Calu3 (cell line): ENCODE measurements at regions not wholly inside any gene's neighbourhood (a gene's known extent, or its start where the extent isn't known, plus 50 kb on each side); places are given as distances from the start of the nearest gene placed in this dataset.
A peak's percentile ranks its signal among the peaks of the same experiment; 100 is the strongest.

Experiments
- BruUV-seq: library from RNA; stranded (reverse); fragments of 400-500 nt; replicated peaks from 2 replicates; lab custom pipeline; 2021; lab: Mats Ljungman, UMichigan
- CTCF ChIA-PET: fragments of 300-600 bp; sonication (Branson Sonifier 250); formaldehyde crosslinking; loops from one replicate; lab custom pipeline; 2022; ENCODE audit warnings: antibody characterized with exemption; lab: Charles Lee
- DNase-seq: peaks from one replicate; pipeline ENCODE4 v3.0.0; 2022
- H3K27ac Mint-ChIP-seq: one replicate; pipeline ENCODE4 v1.8.0; 2022; ENCODE audit warnings: mixed read lengths; ENCODE audit not compliant: unreplicated experiment
- H3K27me3 Mint-ChIP-seq: one replicate; pipeline ENCODE4 v1.8.0; 2022; ENCODE audit warnings: mixed read lengths; ENCODE audit not compliant: unreplicated experiment
- H3K36me3 Mint-ChIP-seq: one replicate; pipeline ENCODE4 v1.8.0; 2022; ENCODE audit warnings: mild to moderate bottlenecking, moderate library complexity, mixed read lengths; ENCODE audit not compliant: insufficient read depth, unreplicated experiment
- H3K4me1 Mint-ChIP-seq: one replicate; pipeline ENCODE4 v1.8.0; 2022; ENCODE audit warnings: mild to moderate bottlenecking, low read depth, mixed read lengths; ENCODE audit not compliant: unreplicated experiment
- H3K4me3 Mint-ChIP-seq: one replicate; pipeline ENCODE4 v1.8.0; 2022; ENCODE audit warnings: mild to moderate bottlenecking, low read depth, moderate library complexity, mixed read lengths; ENCODE audit not compliant: unreplicated experiment
- H3K9me3 Mint-ChIP-seq: one replicate; pipeline ENCODE4 v1.8.0; 2022; ENCODE audit warnings: low read depth, mixed read lengths; ENCODE audit not compliant: unreplicated experiment
- intact Hi-C: fragments of 100-400 bp; cut with micrococcal nuclease; formaldehyde crosslinking; loops from one replicate; pipeline ENCODE4 v1.10.0; 2022; ENCODE audit not compliant: unreplicated experiment
- TF ChIP-seq, protein P1 (sequence below): fragments of 200-600 bp; IDR thresholded peaks from one replicate; pipeline ENCODE4 v1.8.0; 2022; ENCODE audit warnings: antibody characterized with exemption; ENCODE audit not compliant: unreplicated experiment

- H3K9me3 Mint-ChIP-seq = no peaks in the 10 kb centered on the region
- no peak overlapping the region for H3K27ac Mint-ChIP-seq
- no peak overlapping the region for H3K4me3 Mint-ChIP-seq
- no TSS peak for BruUV-seq
- no peaks in the 10 kb centered on the region for H3K36me3 Mint-ChIP-seq
- no peaks in the 10 kb centered on the region for H3K27me3 Mint-ChIP-seq
- CTCF ChIA-PET = interaction anchor here (0.6 to 1.4 kb wide), 9 partner anchors 8 to 284 kb away, joined by 3 to 36 read pairs (median 4); no protein-coding TSS in a partner anchor
- intact Hi-C loops = loop anchor here (1.0 to 10.0 kb wide), 3 partner anchors 45 to 281 kb away; no protein-coding TSS in a partner anchor
- peak; percentile 78 for DNase-seq
- H3K4me1 Mint-ChIP-seq = no peaks in the 10 kb centered on the region
- TF ChIP-seq, protein P1, sequence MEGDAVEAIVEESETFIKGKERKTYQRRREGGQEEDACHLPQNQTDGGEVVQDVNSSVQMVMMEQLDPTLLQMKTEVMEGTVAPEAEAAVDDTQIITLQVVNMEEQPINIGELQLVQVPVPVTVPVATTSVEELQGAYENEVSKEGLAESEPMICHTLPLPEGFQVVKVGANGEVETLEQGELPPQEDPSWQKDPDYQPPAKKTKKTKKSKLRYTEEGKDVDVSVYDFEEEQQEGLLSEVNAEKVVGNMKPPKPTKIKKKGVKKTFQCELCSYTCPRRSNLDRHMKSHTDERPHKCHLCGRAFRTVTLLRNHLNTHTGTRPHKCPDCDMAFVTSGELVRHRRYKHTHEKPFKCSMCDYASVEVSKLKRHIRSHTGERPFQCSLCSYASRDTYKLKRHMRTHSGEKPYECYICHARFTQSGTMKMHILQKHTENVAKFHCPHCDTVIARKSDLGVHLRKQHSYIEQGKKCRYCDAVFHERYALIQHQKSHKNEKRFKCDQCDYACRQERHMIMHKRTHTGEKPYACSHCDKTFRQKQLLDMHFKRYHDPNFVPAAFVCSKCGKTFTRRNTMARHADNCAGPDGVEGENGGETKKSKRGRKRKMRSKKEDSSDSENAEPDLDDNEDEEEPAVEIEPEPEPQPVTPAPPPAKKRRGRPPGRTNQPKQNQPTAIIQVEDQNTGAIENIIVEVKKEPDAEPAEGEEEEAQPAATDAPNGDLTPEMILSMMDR = peak; percentile 39
Observed at GRCh38 chr4:153127760-153128494, 76.3 kb upstream of the TRIM2 start.

DNA sequence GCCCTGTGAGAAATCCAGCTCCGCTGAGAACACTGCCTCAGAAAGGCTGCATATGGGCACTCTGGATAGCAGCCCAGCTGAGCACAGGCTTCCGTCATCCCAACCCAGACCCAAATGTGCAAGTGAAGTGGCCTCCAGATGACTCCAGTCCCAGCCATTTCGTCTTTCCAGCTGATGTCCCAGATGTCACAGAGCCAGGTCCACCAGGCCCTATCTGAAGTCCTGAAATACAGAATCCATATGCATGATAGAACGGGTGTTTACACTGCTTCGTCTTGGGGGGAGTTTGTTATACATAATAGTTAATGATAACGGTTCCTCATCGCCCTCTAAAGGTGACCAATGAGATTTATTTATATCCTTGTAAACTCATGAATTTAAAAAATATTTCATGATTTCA, 72.6 kb upstream of the TRIM2 start:
- intact Hi-C loops = no loop called here
- H3K4me1 Mint-ChIP-seq = peaks cover 14% of the 10 kb centered on the region
- no peaks in the 10 kb centered on the region for H3K9me3 Mint-ChIP-seq
- H3K36me3 Mint-ChIP-seq = no peaks in the 10 kb centered on the region
- CTCF ChIA-PET = no interaction called here
- no peaks in the 10 kb centered on the region for H3K27me3 Mint-ChIP-seq
- H3K27ac Mint-ChIP-seq = no peak overlapping the region
- no peak for DNase-seq
- BruUV-seq = no TSS peak
- H3K4me3 Mint-ChIP-seq = no peak overlapping the region
- TF ChIP-seq, protein P1 = no peak

DNA sequence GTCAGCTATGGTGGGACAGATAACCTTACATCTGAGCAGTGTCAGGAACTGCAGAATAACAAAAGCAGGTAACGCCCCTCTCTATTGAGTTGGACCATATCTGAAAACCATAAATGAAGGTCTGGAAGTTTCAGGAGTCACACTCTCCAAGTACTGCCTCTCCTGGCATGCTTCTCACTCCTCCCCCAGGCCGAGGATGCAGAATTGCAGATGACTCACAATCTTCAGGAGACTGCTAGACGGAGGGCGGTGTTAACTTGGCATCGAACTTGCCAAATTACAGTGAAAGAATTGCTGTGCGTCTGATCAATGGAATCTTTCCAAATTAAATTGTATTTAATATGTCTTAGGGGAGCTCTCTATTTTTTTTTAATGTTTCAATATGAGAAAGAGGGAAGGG, 67.1 kb upstream of the TRIM2 start:
- DNase-seq = peak; percentile 37
- Mint-ChIP-seq H3K36me3 (no peaks in the 10 kb centered on the region), H3K4me3 (no peak overlapping the region), H3K9me3 (no peaks in the 10 kb centered on the region), H3K27ac (no peak overlapping the region), H3K4me1 (peaks cover 37% of the 10 kb centered on the region), H3K27me3 (no peaks in the 10 kb centered on the region)
- TF ChIP-seq, protein P1 = no peak
- intact Hi-C loops = no loop called here
- no TSS peak for BruUV-seq
- CTCF ChIA-PET = no interaction called here

DNA sequence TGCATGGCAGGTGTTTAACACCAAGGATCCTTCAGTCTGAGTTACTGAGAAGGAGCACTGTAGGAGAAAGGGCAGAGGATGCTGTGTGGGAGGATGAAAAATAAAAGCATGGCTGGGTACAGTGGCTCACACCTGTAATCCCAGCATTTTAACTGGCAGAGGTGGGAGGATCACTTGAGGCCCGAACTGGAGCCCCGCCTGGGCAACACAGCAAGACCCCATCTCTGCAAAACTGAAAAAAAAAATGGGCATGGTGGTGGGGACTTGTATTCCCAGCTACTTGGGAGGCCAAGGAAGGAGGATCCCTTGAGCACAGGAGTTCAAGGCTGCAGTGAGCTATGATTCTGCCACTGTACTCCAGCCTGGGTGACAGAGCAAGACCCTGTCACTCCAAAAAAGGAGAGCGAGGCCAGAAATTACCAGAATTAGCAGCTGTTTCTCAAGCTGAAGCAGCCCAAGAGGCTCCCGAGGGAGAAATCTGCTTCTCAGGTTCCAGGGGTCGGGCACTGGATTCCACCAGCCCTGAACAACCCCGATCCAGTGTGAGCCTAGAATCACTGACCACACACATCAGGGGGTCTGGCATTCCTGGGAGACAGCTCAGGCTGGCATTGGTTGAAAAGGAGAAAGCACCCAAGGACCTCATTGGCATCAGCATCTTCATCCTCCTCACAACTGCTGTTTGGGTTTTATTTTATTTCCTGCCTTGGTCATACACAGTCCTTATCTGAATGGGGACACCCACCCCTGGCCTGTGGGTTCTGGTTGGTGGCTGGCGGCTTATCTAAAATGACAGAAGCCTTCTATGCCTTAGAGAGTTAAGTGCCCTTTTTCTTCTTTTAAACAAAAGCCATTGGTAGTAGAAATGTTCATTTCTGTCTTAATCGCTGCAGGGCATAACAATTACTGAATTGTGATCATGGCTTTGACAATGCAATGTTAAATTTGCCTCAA, 66.3 kb upstream of the TRIM2 start:
- peaks cover 41% of the 10 kb centered on the region for H3K4me1 Mint-ChIP-seq
- no peaks in the 10 kb centered on the region for H3K9me3 Mint-ChIP-seq
- TF ChIP-seq, protein P1 = no peak
- no peak overlapping the region for H3K27ac Mint-ChIP-seq
- H3K36me3 Mint-ChIP-seq = no peaks in the 10 kb centered on the region
- no peak for DNase-seq
- CTCF ChIA-PET = no interaction called here
- intact Hi-C loops = loop anchor here (1.0 kb wide), 1 partner anchor 180 kb away; no protein-coding TSS in a partner anchor
- no peaks in the 10 kb centered on the region for H3K27me3 Mint-ChIP-seq
- BruUV-seq = no TSS peak
- H3K4me3 Mint-ChIP-seq = no peak overlapping the region
